Esophagus muscularis mucosa (tissue), 4 donors: ENCODE measurements at regions not wholly inside any gene's neighbourhood (a gene's known extent, or its start where the extent isn't known, plus 50 kb on each side); places are given as distances from the start of the nearest gene placed in this dataset.

Experiments used
- CTCF ChIP-seq, 3 experiments: fragments of 200-600 bp in 2 of 3; fragments of 450-650 bp in 1 of 3; sonication (generic) in 2 of 3; IDR thresholded peaks; one replicate each; pipeline ENCODE4 v1.5.1; 2017 to 2019; ENCODE audit warnings: antibody characterized with exemption in 3 of 3, mild to moderate bottlenecking in 2 of 3, moderate library complexity in 1 of 3
- EP300 ChIP-seq: sonication (generic); formaldehyde crosslinking; IDR thresholded peaks from one replicate; pipeline ENCODE4 v1.6.1; 2017; ENCODE audit warnings: antibody characterized with exemption
- POLR2A ChIP-seq: fragments of 450-650 bp; IDR thresholded peaks from one replicate; pipeline ENCODE4 v1.6.1; 2017; ENCODE audit warnings: antibody characterized with exemption, moderate library complexity, mild to moderate bottlenecking, low read depth
- POLR2AphosphoS5 ChIP-seq, 2 donors: sonication (generic); formaldehyde crosslinking; IDR thresholded peaks; one replicate each; pipeline ENCODE4 v1.6.1; 2017; ENCODE audit warnings: antibody characterized with exemption in 2 of 2

GRCh38 chr9:12908895-12909294, 134.1 kb downstream of the LURAP1L start:
- TF ChIP-seq CTCF (IDR thresholded peaks at IDR 0.05): no peak
- no peak for TF ChIP-seq POLR2A
- TF ChIP-seq POLR2AphosphoS5 (IDR thresholded peaks at IDR 0.05): no peak
- TF ChIP-seq EP300: no peak
